HUDEP-2 (cell line): ENCODE measurements at regions not wholly inside any gene's neighbourhood (a gene's known extent, or its start where the extent isn't known, plus 50 kb on each side); places are given as distances from the start of the nearest gene placed in this dataset.
"Not testable (repeated sequence)": the region's sequence is repeated elsewhere in the genome, so short reads cannot be mapped to it uniquely, and the experiment has no call there.

ENCODE experiments used
- DNase-seq, 76 experiments: peaks; one replicate each; lab custom pipeline; 2025; ENCODE audit not compliant: unreplicated experiment in 76 of 76; lab: John Stamatoyannopoulos, UW

DNA sequence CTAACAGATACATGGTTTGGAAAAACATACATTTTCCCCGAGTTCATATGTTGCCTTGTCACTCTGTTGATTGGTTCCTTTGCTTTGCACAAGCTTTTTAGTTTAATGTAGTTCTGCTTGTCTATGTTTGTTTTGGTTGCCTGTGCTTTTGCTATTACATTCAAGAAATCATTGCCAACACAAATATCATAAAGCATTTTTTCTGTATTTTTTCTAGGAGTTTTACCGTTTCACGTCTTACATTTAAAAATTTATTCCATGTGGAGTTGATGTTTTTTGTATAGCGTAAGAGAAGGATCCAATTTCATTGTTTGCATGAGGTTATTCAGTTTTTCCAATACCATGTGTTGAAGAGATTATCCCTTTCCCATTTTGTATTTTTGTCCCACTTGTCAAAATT lies 941.9 kb upstream of the ADAMTS5 start:
- DNase-seq: not testable (repeated sequence)

DNA sequence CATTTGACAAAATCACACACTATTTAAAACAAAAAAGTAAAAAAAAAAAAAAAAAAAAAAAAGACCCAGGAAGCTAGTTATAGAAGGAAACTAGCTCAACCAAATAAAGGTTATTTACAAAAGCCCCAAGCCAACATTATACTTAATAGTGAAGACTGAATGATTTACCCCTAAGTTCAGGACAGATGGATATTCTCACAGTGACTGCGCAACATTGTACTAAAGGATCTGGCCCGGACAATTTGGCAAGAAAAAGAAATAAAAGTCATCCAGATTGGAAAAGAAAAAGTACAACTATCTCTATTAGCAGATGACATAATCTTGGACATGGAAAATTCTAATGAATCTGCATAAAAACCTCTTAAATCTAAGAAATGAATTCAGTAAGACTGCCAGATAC lies 936.0 kb upstream of the ADAMTS5 start:
- DNase-seq: not testable (repeated sequence)

DNA sequence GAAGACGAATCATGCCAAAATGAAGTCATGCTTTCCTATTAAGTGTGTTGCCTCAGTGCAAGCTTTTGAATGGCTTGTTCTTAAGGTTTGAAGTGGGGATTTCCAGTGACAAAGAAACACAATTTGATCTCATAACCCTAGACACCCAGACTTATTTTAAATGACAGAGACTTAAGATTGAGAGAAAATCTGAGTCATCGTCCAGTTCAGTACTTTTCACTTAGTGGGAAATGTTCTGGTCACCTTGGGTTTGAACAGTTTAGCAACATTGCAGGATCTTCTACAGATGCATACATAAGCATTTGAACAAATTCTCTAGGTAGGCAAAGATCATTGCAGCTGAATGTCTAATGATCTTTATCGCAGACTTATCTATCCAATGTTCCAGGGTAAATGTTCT lies 926.7 kb upstream of the ADAMTS5 start:
- not testable (repeated sequence) for DNase-seq

DNA sequence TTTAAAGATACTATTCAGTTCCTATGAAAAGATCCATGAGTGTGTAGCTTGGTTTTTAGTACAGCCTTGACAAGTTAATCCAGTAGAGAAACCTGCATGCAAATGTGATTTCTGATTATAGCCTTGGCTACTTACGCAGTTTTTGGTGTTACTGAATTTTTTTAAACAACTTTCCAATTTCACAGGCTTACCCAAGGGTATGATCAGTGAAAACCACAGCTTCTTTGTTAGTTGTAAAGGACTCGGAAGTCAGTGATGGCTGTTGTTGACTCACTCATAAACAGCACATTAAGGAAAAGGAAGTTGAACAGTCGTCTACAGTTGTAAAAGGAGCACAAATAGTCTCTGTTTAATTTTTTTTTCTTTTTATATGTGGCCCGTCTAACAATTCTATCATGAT lies 924.6 kb upstream of the ADAMTS5 start:
- DNase-seq: not testable (repeated sequence)

DNA sequence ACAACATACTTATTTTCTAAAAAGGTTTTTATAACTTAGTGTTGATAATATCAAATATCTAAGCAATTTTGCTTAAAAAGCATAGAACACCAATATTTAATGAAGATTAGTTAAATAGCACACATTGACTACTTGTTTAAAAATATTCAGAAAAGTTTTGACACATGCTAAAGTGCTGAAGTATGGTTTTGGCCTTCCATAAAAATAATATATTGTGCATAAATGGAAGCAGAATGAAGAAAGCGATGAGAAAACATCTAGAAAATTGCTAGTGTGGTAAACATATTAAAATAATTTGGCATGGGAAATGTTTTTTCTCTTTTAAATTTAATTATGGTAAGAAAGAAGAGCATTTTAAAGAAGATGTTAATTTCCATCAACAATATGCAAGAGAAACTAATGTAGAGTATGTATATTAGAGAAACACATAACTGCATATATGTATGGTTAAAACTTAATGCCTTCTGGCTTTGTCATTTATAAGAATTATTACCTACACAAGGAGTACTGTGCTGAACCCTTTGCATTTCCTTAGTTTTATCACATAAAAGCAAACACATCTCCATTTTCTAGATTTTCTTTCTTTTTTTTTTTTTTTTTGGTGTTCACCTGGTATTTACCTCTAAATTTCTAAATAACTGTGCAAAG lies 921.0 kb upstream of the ADAMTS5 start:
- DNase-seq: not testable (repeated sequence)

DNA sequence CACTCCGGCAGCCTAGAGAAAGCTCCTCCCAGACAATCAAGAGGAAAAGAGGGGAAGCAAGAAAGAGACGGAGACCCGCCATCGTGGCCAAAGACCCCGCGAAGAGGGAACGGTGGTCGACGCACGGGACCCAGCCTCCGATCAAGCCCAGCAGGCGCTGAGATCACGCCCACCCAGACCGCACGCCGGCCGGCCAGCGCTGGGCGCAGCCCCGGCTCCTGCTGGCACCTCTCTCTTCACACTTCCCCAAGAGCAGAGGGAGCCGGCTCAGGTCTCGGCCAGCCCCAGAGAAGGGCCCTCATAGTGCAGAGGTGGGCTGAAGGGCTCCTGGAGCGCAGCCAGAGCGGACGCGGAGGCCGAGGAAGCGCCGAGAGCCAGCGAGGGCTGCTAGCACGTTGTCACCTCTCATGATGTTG lies 918.4 kb upstream of the ADAMTS5 start:
- no peak for DNase-seq

DNA sequence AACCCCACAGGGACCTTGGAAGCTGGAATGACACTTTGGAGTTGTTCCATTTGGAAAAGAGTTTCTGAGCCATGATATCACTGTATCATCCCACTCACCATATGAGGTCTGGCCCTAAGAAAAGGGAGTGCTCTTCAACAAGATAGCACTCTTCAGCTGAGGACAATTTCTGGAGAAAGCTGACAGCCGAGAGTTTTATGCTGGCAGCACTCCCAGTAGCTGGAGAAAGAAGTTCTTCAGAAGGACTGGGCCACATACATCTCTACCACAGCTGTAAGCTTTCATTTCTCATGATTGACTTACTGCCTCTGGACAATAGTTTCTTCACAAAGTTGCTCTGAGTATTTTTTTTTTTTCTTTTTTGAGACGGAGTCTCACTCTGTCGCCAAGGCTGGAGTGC lies 914.4 kb upstream of the ADAMTS5 start:
- DNase-seq: not testable (repeated sequence)

DNA sequence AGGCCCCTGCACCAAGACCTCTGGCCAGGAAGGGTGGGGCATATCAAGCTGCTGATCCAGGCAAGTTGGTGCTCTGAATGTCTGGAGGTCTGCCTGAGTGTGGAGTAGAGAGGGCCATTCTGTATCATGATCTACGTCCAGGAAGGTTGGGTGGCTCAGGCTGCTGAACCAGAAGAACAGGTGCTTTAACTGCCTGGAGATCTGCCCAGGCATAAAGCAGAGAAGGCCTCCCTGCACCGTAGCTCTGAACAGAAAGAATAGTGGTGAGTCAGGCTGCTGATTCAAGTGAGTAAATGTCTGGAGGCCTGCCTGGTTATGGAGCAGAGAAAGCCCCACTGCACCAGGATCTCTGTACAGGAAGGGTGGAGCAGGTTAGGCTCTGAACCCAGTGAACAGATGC lies 905.5 kb upstream of the ADAMTS5 start:
- not testable (repeated sequence) for DNase-seq

DNA sequence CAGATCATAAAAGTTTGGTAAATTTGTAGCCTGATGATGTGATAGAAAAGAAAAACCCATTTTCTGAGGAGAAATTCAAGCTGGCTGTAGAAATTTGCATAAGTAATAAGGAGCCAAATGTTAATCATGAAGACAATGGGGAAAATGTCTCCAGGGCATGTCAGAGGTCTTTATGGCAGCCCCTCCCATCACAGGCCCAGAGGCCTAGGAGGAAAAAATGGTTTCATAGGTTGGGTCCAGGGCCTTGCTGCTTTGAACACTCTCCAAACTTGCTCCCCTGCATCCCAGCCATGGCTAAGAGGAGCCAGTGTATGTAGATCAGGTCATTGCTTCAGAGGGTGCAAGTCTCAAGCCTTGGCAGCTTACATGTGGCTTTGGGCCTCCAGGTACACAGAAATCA lies 903.9 kb upstream of the ADAMTS5 start:
- DNase-seq: not testable (repeated sequence)

DNA sequence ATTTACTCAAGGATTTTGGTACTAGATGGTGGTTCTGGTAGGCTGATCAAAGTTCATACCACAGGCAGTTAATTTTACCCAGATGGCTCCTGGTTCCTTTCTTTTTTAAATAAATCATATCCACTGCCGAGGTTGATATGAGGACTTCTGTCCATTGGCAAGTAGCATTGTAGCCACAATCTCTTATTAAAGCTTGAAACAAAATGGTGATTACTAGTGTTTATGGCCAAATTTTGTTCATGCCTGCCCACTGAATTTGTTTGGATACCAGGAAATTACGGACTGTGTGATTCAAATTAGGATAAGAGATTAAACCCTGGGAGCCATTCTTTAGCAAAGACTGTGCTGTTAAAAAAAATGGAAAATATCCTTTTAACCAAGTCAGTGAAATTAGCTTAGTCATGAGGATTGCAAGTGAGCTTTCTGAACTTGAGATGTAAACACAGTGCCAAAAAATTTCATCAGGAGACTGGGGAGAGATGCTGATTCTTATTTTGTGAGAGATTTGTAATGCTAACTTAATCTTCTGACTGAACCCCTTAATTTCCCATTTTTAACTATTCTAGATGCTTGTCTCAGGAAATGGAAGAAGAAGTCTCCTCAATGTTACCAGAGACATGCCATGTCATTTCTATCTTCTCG lies 893.5 kb upstream of the ADAMTS5 start:
- not testable (repeated sequence) for DNase-seq

DNA sequence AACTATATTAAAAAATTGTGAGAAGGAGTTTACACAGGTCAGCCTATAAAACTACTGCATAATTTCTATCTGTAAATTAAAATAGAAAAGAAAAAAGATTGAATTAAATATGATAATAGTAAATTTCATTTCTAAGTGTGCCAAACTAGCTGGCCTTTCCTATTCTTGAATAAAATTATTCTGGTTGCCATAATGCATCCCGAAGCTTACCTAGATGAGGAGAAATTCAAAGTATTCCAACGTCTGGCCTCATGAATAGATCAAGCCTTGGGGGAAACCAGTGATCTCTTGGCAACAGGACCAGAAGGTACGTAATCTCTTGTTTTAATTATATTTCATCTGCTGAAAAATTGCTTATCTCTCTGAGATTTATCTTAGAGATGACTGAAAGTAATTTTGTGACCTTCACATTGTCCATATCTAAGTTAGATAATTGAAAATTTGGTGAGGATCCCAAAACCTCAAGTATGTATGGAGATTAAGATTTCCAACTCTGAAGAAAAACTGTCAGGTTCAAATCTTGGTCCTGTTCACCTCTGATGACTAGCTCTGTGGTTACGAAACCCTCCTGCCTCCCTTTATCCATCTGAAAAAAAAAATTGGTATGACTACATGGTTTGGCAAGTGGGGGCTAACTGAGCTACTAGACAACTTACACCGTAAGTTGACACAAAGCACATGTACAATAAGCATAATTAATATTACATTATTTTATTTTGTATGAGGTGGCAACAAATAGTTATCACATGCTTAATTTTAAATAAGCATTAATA lies 891.4 kb upstream of the ADAMTS5 start:
- not testable (repeated sequence) for DNase-seq

DNA sequence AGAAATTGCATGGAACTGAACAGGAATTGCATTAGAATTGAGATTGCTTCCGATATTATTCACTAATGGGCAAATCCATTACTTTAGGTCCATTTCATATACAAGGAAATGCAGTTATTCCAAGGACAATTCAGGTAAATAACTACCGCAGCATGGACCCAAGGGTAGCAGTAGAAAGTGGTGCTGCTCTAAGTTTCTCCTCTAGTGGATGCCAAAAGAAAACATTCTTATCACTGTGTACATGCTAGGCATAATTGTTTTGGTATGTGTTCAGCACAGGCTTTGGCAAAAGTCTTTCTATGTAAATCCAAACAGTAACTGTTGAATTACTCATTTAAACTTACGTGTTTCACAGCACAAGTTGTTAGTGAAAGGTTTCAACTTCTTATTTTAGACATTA lies 890.1 kb upstream of the ADAMTS5 start:
- DNase-seq: not testable (repeated sequence)

DNA sequence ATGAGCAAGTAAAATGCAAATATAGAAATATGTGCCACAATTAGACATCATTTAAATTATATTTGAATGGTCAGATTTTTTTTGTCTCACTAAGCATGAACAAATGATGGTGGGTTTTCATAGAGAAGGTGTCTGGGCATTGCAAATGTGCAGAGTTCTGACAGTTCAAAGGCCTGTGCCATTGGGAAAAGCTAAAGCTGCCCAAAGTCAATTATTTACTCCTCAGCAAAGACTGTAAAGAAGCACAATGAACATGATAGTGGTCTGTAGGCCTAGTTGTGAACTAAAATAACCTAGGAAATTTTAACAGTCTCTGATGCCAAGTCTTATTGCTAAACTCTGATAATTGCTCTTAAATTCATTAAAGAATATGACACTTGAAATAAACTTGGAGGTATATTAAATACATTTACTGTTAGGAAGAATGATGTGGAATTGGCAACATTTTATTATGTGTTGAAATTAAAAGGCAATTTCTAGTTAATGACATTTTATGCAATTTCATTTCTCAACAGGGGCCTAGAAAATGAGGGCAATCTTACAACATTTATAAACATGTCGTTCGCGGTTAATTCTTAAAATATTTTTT lies 874.3 kb upstream of the ADAMTS5 start:
- DNase-seq: no peak

DNA sequence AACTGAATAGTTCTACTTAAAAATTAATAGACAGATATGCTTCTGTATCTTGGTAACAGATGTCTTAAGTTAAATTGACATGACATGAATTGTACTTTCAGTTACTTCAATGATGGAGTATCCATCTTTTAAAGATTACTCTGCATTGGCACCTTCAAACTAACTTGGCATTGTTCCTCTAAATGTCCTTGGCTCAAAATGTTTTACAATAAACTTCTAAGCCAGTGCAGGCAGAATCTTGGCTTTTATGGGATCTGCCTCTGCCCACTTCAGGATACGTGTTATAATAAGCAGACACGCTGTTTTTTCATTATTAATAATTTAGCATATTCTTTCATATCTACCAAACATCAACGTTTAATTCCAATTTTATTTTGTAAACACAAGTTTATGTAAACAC lies 873.4 kb upstream of the ADAMTS5 start:
- no peak for DNase-seq

DNA sequence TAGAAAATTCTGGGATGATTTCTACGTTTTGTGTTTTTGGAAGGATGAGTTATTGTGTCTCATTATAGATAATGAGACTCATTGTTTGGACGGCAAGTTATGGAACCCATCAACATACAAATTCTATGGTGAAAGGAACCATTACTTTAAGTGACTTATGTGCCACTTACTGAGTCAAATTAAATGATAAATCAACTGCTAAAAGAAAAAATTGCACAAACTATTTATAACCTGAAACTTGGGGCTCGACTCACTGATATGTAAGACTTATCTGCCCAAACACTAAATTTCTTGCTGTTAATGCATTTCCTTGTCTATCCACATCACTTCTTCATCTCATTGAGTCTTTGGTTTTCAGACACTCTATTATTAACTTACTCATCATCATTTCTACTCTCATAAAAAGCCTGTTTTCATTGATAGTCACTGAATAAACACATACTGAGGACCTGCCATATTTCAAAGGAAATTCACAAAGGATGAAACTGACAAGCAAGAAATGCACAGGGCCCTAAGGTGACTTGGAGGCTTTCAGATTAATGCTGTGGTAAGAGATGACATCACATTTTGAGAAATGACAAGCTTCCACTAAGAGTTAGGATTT lies 872.7 kb upstream of the ADAMTS5 start:
- no peak for DNase-seq

DNA sequence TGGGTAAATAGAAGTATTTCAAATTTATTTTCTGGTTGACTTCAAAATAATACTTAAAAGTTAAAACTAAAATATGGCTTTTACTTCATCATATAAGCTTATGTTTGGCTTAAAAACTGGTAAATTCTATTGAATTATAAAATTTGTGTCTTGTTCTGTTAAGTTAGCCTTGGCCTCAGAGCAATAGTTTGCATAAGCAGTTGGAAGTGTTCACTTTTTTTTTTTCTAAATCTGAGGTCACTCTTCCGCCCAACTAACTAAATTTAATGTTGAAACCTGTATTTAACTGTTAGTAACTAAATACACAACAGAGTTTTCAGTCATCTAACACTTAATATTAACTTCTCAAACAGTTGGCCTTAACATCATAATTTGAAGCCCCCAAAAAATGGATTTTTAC lies 871.7 kb upstream of the ADAMTS5 start:
- DNase-seq: no peak

DNA sequence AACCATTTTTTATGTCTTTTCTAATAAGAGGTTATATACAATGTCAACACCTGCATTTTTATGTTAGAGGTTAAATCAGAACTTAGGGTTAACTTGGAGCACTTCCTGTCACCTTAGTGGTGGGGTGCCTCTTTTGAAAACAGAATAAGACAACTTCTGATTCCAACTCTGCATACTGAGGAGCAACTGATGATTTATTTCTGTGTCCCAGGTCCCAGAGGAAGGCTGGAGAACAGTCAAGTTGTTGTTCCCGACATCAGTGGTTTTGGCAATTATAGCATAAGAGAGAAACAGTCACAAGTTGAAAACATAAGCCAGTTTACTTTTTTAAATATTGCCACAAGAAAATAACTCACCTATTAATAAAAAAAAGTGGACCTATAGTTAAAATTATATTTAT lies 871.0 kb upstream of the ADAMTS5 start:
- no peak for DNase-seq

DNA sequence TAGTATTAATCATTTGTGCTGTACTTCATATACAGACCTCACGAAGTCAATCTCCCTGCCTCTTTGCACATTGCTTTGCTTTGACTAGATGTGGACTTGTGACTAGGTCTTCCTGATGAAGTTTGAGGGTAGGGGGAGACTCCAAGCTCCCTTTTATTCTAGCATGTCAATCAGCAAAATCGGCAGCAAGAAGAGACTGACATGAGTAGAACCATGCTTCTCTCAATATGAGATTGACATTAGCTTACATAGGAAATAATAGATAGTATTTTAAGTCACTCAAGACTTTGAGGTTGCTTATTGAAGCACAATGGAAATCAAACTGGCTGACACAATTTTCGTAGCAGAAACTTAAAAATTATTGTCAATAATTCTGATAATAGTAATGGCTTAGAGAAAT lies 866.4 kb upstream of the ADAMTS5 start:
- DNase-seq: no peak

DNA sequence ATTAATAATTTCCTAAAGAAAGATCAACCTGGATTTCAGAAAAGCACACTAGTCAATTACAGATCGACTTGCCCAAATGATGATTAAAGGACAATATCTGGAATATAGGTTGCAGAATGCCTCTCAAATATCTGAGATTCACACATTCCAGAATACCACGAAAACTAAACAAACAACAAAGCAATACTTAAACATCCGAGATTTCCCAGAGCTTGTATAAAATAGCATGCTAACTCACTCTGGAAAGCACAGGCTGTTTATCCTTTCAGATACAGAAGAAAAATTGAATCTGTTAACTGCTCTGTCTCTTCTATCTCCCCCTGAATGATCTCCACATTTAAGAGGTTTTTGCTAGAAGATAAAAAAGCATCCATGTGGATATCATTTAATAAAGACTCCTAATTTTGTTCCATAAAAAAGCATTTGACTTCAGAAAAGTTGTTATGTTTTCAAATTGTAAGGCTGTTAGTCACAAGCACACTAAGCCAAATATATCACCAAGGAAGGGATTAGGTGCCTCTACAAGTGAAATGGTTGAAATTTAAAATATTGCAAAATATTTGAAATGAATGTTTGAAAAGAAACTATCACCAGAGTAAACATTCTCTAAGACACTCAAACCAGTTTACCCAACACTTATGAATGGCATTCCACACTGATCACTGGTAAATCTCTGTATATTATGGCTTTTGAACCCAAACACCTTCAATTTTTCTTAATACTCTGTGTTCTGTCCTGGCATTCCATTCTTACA lies 865.1 kb upstream of the ADAMTS5 start:
- DNase-seq: no peak

DNA sequence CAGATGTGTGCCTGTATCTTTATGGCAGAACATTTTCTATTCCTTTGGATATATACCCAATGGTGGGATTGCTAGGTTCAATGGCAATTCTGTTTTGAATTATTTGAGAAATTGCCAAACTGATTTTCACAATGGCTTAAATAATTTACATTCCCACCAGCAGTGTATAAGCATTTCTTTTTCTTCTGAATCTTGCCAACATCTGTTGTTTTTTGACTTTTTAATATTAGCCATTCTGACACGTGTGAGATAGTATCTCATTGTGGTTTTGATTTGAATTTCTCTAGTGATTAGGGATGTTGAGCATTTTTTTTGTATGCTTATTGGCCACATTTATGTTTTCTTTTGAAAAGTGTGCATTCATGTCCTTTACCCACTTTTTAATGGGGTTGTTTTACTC lies 864.3 kb upstream of the ADAMTS5 start:
- no peak for DNase-seq
